K562 (cell line): ENCODE measurements at regions not wholly inside any gene's neighbourhood (a gene's known extent, or its start where the extent isn't known, plus 50 kb on each side); places are given as distances from the start of the nearest gene placed in this dataset.

Source experiments
- ATAC-seq: fragments of 200-7000 bp; cut with Tn5 transposase; 3 replicates; pipeline ENCODE4 v1.9.1; 2020; ENCODE audit warnings: moderate library complexity
- BruUV-seq: library from RNA; stranded (reverse); fragments of 400-500 nt; replicated peaks from 2 replicates; lab custom pipeline; 2021; lab: Mats Ljungman, UMichigan
- CTCF ChIA-PET: fragments of 300-600 bp; formaldehyde crosslinking; extraction: SDS; loops from one replicate; lab custom pipeline; 2021; ENCODE audit warnings: low intra/inter-chr PET ratio; lab: Yijun Ruan, JAX
- POLR2A ChIA-PET: fragments of 300-600, 350-650 bp; sonication (Branson Sonifier 250); formaldehyde crosslinking; extraction: SDS; loops from one replicate; lab custom pipeline; 2021; ENCODE audit warnings: antibody characterized with exemption, inconsistent platforms; lab: Yijun Ruan, JAX
- DNase-seq, 4 experiments: peaks; one replicate each; pipeline versions ENCODE4 v3.0.0 to v3.0.0-alpha.2; 2011 to 2018; ENCODE audit warnings: low spot score in 3 of 4, mixed read lengths in 3 of 4; ENCODE audit errors: extremely low read depth in 1 of 4
- FAIRE-seq: peaks from 2 replicates; lab custom pipeline; 2011; peaks lifted over from hg19 to GRCh38; lab: Jason Lieb, UNC
- H2AFZ ChIP-seq: 2 replicates; pipeline ENCODE4 v1.6.0; 2011; ENCODE audit warnings: low read depth, low read length, control low read depth, inconsistent platforms
- H3K27ac ChIP-seq: fragments of 200-600 bp; 3 replicates; pipeline ENCODE4 v1.8.0; 2011; ENCODE audit warnings: low read depth, mild to moderate bottlenecking, control low read depth, inconsistent platforms, low read length, moderate library complexity, mixed read lengths; ENCODE audit errors: extremely low read depth
- H3K27me3 ChIP-seq, 2 experiments: fragments of 300-600 bp in 1 of 2; 2 replicates in 1 of 2; 3 replicates in 1 of 2; pipeline versions ENCODE4 v1.6.0 to v1.8.0; 2011; ENCODE audit warnings: inconsistent platforms in 2 of 2, low read length in 2 of 2, mild to moderate bottlenecking in 1 of 2, mixed read lengths in 1 of 2, moderate library complexity in 1 of 2; ENCODE audit not compliant: control insufficient read depth in 2 of 2, insufficient read depth in 2 of 2
- H3K36me3 ChIP-seq: fragments of 300-600 bp; 3 replicates; pipeline ENCODE4 v1.8.0; 2011; ENCODE audit warnings: mild to moderate bottlenecking, low read length, inconsistent platforms; ENCODE audit not compliant: control insufficient read depth, insufficient read depth
- H3K4me1 ChIP-seq, 2 experiments: fragments of 200-600 bp in 1 of 2; replicated peaks in 1 of 2; 2 replicates in 1 of 2; 3 replicates in 1 of 2; pipeline versions ENCODE4 v1.5.1 to v1.8.0; 2011; ENCODE audit warnings: inconsistent platforms in 2 of 2, low read length in 2 of 2, mild to moderate bottlenecking in 1 of 2, mixed read lengths in 1 of 2, moderate library complexity in 1 of 2; ENCODE audit not compliant: control insufficient read depth in 2 of 2, insufficient read depth in 2 of 2
- H3K4me2 ChIP-seq: 2 replicates; pipeline ENCODE4 v1.6.1; 2011; ENCODE audit warnings: low read length, control low read depth, inconsistent platforms, mixed read lengths; ENCODE audit not compliant: insufficient read depth
- H3K4me3 ChIP-seq: fragments of 200-600 bp; sonication (generic), shearing (Covaris generic); 2 replicates; pipeline ENCODE4 v1.5.1; 2016; ENCODE audit warnings: control low read depth, inconsistent platforms
- H3K79me2 ChIP-seq: fragments of 200-600 bp; 3 replicates; pipeline ENCODE4 v1.8.0; 2011; ENCODE audit warnings: low read length, inconsistent platforms; ENCODE audit not compliant: control insufficient read depth, insufficient read depth
- H3K9ac ChIP-seq, 2 experiments: 2 replicates each; pipeline versions ENCODE4 v1.6.0 to v1.6.1; 2011; ENCODE audit warnings: low read depth in 2 of 2, low read length in 2 of 2, control low read depth in 1 of 2, inconsistent platforms in 1 of 2, mild to moderate bottlenecking in 1 of 2, mixed read lengths in 1 of 2; ENCODE audit not compliant: insufficient read depth in 1 of 2
- H3K9me1 ChIP-seq: one replicate; pipeline ENCODE4 v1.6.0; 2011; ENCODE audit warnings: inconsistent platforms, mild to moderate bottlenecking, low read length, moderate library complexity; ENCODE audit not compliant: control insufficient read depth, insufficient read depth
- H3K9me3 ChIP-seq: replicated peaks from 2 replicates; pipeline ENCODE4 v1.5.1; 2011; ENCODE audit warnings: low read depth, low read length, inconsistent platforms; ENCODE audit not compliant: control insufficient read depth, insufficient read depth
- H4K20me1 ChIP-seq: replicated peaks from 2 replicates; pipeline ENCODE4 v1.6.1; 2011; ENCODE audit warnings: low read length, inconsistent platforms, mixed read lengths; ENCODE audit not compliant: control insufficient read depth, insufficient read depth
- BRD4 ChIP-seq: fragments of 200-600 bp; sonication (generic); IDR thresholded peaks from 2 replicates; pipeline ENCODE4 v1.6.1; 2017; ENCODE audit warnings: inconsistent platforms
- HCFC1 ChIP-seq: IDR thresholded peaks from 2 replicates; pipeline ENCODE4 v1.6.1; 2012; ENCODE audit warnings: low read depth, low read length, improper control_type of control experiment
- HNRNPLL ChIP-seq: fragments of 200-400 bp; formaldehyde crosslinking; IDR thresholded peaks from 2 replicates; pipeline ENCODE4 v1.6.1; 2017; ENCODE audit warnings: low read length, low read depth, mild to moderate bottlenecking; ENCODE audit not compliant: poor library complexity, severe bottlenecking
- KLF16 ChIP-seq: IDR thresholded peaks from 2 replicates; pipeline ENCODE4 v1.6.1; 2016; ENCODE audit warnings: antibody characterized with exemption
- MAFG ChIP-seq: fragments of 450-650 bp; conservative IDR thresholded peaks from 2 replicates; pipeline ENCODE4 v1.6.1; 2016; ENCODE audit warnings: missing genetic modification characterization, missing compliant biosample characterization
- MYBL2 ChIP-seq, 2 experiments: fragments of 450-650 bp in 1 of 2; sonication (generic) in 1 of 2; formaldehyde crosslinking in 1 of 2; IDR thresholded peaks; 2 replicates each; pipeline versions ENCODE4 v1.6.1 to v1.8.1; 2017 to 2022; ENCODE audit warnings: borderline replicate concordance in 1 of 2, inconsistent platforms in 1 of 2, low read depth in 1 of 2, mild to moderate bottlenecking in 1 of 2, missing genetic modification reagents in 1 of 2, moderate library complexity in 1 of 2
- NCOA4 ChIP-seq: fragments of 450-650 bp; IDR thresholded peaks from 2 replicates; pipeline ENCODE4 v1.6.1; 2018; ENCODE audit warnings: mild to moderate bottlenecking; ENCODE audit not compliant: partially characterized antibody
- PCBP1 ChIP-seq: fragments of 200-400 bp; formaldehyde crosslinking; IDR thresholded peaks from 2 replicates; pipeline ENCODE4 v1.6.1; 2018; ENCODE audit warnings: mild to moderate bottlenecking, low read depth, low read length; ENCODE audit not compliant: poor library complexity, severe bottlenecking
- PML ChIP-seq: IDR thresholded peaks from 2 replicates; pipeline ENCODE4 v1.6.1; 2012; ENCODE audit warnings: low read length, inconsistent platforms
- RAD51 ChIP-seq: fragments of 450-650 bp; IDR thresholded peaks from 2 replicates; pipeline ENCODE4 v1.7.1; 2016; ENCODE audit warnings: low read depth, mild to moderate bottlenecking, borderline replicate concordance
- SAFB ChIP-seq: fragments of 200-400 bp; formaldehyde crosslinking; IDR thresholded peaks from 2 replicates; pipeline ENCODE4 v1.6.1; 2017; ENCODE audit warnings: low read depth, low read length, borderline replicate concordance
- SMARCA4 ChIP-seq: fragments of 450-650 bp; IDR thresholded peaks from 2 replicates; pipeline ENCODE4 v1.6.1; 2016
- SMARCC2 ChIP-seq: fragments of 450-650 bp; IDR thresholded peaks from 2 replicates; pipeline ENCODE4 v1.6.1; 2017; ENCODE audit warnings: antibody characterized with exemption, moderate library complexity, mild to moderate bottlenecking, low read depth
- TAF1 ChIP-seq: IDR thresholded peaks from 2 replicates; pipeline ENCODE4 v1.6.1; 2011; ENCODE audit warnings: mild to moderate bottlenecking, low read length, moderate library complexity; ENCODE audit not compliant: insufficient read depth, control insufficient read depth, severe bottlenecking; ENCODE audit errors: extremely low read depth
- XRCC4 ChIP-seq: IDR thresholded peaks from one replicate; pipeline ENCODE4 v1.6.1; 2011; ENCODE audit not compliant: insufficient read depth, insufficient read length; ENCODE audit errors: extremely low read depth
- ZNF586 ChIP-seq: fragments of 450-650 bp; formaldehyde crosslinking; conservative IDR thresholded peaks from 2 replicates; pipeline ENCODE4 v1.4.0; 2020; ENCODE audit warnings: mild to moderate bottlenecking, moderate library complexity
- ZSCAN29 ChIP-seq: fragments of 450-650 bp; IDR thresholded peaks from 2 replicates; pipeline ENCODE4 v1.6.1; 2017
- WGBS: fragments of 100-300 bp; shearing (Covaris generic); methylation state at CpG from one replicate; pipeline ENCODE4 v1.1.6; 2016; ENCODE audit warnings: low coverage, mixed read lengths; ENCODE audit not compliant: insufficient coverage; ENCODE audit errors: missing lambda C conversion rate; 5-methylcytosine and 5-hydroxymethylcytosine counted together
- in situ Hi-C: fragments of 300-500 bp; cut with MboI; formaldehyde crosslinking; loops from 4 replicates; pipeline ENCODE4 v1.15.0; 2018; ENCODE audit warnings: inconsistent platforms, mixed read lengths
- intact Hi-C: fragments of 100-400 bp; cut with micrococcal nuclease; formaldehyde crosslinking; loops from 2 replicates; pipeline ENCODE4 v1.14.2; 2022
- TF ChIP-seq, protein P1 (sequence below): sonication (generic); formaldehyde crosslinking; IDR thresholded peaks from 2 replicates; pipeline ENCODE4 v1.8.0; 2023; ENCODE audit warnings: mild to moderate bottlenecking, missing genetic modification reagents
- TF ChIP-seq, protein P2 (sequence below): fragments of 250-450 bp; sonication (Bioruptor Pico); IDR thresholded peaks from 2 replicates; pipeline ENCODE4 v1.6.1; 2021; ENCODE audit warnings: mild to moderate bottlenecking

- no peak overlapping the region for H2AFZ ChIP-seq
- no peak overlapping the region for H3K4me2 ChIP-seq
- WGBS, result 0% methylated on average over 1 of the region's 1 CpG
- BruUV-seq, result no TSS peak
- intact Hi-C loops, result no loop called here
- no peak for TF ChIP-seq ZNF586
- no peak for TF ChIP-seq HCFC1
- TF ChIP-seq SAFB, result no peak
- no peak for TF ChIP-seq BRD4
- no peak for TF ChIP-seq MAFG (tag)
- TF ChIP-seq, protein P1, sequence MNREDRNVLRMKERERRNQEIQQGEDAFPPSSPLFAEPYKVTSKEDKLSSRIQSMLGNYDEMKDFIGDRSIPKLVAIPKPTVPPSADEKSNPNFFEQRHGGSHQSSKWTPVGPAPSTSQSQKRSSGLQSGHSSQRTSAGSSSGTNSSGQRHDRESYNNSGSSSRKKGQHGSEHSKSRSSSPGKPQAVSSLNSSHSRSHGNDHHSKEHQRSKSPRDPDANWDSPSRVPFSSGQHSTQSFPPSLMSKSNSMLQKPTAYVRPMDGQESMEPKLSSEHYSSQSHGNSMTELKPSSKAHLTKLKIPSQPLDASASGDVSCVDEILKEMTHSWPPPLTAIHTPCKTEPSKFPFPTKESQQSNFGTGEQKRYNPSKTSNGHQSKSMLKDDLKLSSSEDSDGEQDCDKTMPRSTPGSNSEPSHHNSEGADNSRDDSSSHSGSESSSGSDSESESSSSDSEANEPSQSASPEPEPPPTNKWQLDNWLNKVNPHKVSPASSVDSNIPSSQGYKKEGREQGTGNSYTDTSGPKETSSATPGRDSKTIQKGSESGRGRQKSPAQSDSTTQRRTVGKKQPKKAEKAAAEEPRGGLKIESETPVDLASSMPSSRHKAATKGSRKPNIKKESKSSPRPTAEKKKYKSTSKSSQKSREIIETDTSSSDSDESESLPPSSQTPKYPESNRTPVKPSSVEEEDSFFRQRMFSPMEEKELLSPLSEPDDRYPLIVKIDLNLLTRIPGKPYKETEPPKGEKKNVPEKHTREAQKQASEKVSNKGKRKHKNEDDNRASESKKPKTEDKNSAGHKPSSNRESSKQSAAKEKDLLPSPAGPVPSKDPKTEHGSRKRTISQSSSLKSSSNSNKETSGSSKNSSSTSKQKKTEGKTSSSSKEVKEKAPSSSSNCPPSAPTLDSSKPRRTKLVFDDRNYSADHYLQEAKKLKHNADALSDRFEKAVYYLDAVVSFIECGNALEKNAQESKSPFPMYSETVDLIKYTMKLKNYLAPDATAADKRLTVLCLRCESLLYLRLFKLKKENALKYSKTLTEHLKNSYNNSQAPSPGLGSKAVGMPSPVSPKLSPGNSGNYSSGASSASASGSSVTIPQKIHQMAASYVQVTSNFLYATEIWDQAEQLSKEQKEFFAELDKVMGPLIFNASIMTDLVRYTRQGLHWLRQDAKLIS (CRISPR knock-in tag), result no peak
- TF ChIP-seq, protein P2, sequence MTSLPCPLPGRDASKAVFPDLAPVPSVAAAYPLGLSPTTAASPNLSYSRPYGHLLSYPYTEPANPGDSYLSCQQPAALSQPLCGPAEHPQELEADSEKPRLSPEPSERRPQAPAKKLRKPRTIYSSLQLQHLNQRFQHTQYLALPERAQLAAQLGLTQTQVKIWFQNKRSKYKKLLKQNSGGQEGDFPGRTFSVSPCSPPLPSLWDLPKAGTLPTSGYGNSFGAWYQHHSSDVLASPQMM (CRISPR knock-in tag), result no peak
- TF ChIP-seq ZSCAN29, result no peak
- TF ChIP-seq XRCC4, result no peak
- TF ChIP-seq SMARCA4, result no peak
- TF ChIP-seq NCOA4, result no peak
- TF ChIP-seq PCBP1, result no peak
- TF ChIP-seq SMARCC2, result no peak
- TF ChIP-seq KLF16, result no peak
- TF ChIP-seq TAF1, result no peak
- no peak for TF ChIP-seq MYBL2 (IDR thresholded peaks at IDR 0.05; ENCODE audit: low read depth)
- TF ChIP-seq MYBL2 (CRISPR knock-in tag; IDR thresholded peaks at IDR 0.05; ENCODE audit: borderline replicate concordance), result no peak
- no peak for TF ChIP-seq HNRNPLL
- TF ChIP-seq PML, result no peak
- no peak for TF ChIP-seq RAD51
- H3K9me1 ChIP-seq, result no peaks in the 10 kb centered on the region
- FAIRE-seq, result no peak
- H3K79me2 ChIP-seq, result no peaks in the 10 kb centered on the region
- no peak overlapping the region for H3K27ac ChIP-seq
- H3K27me3 ChIP-seq, result no peaks in the 10 kb centered on the region
- H3K9ac ChIP-seq, result no peak overlapping the region
- in situ Hi-C loops, result no loop called here
- ATAC-seq, result no peak
- H4K20me1 ChIP-seq, result no peaks in the 10 kb centered on the region
- H3K4me1 ChIP-seq, result no peaks in the 10 kb centered on the region
- no peak overlapping the region for H3K4me3 ChIP-seq
- DNase-seq, result no peak
- ChIA-PET POLR2A (no interaction called here), CTCF (no interaction called here)
- H3K36me3 ChIP-seq, result no peaks in the 10 kb centered on the region
- no peaks in the 10 kb centered on the region for H3K9me3 ChIP-seq
Measured at GRCh38 chr4:161187569-161187968, 976.2 kb downstream of the FSTL5 start.
